Fibroblast of pulmonary artery (primary cell): ENCODE measurements at regions not wholly inside any gene's neighbourhood (a gene's known extent, or its start where the extent isn't known, plus 50 kb on each side); places are given as distances from the start of the nearest gene placed in this dataset.
"Not testable (repeated sequence)": the region's sequence is repeated elsewhere in the genome, so short reads cannot be mapped to it uniquely, and the experiment has no call there.

Experiments
- DNase-seq: peaks from one replicate; pipeline ENCODE4 v3.0.0-alpha.2; 2010; ENCODE audit warnings: low read depth
- H3K4me3 ChIP-seq: replicated peaks from 2 replicates; pipeline ENCODE4 v1.5.1; 2011; ENCODE audit warnings: low read depth, mild to moderate bottlenecking, control low read depth, low read length, moderate library complexity
- CTCF ChIP-seq: IDR thresholded peaks from 2 replicates; pipeline ENCODE4 v1.5.1; 2011; ENCODE audit warnings: mild to moderate bottlenecking, control low read depth, low read length, inconsistent platforms; ENCODE audit errors: missing control alignments

GRCh38 chr6:121694801-121695251 lies 259.4 kb downstream of the GJA1 start:
- DNase-seq: peak; percentile 55
- TF ChIP-seq CTCF: no peak
- H3K4me3 ChIP-seq: no peak overlapping the region

GRCh38 chr6:121695329-121695728 lies 259.9 kb downstream of the GJA1 start:
- H3K4me3 ChIP-seq: no peak overlapping the region
- TF ChIP-seq CTCF: no peak
- no peak for DNase-seq

- no peak for DNase-seq
- no peak for TF ChIP-seq CTCF
- H3K4me3 ChIP-seq: no peak overlapping the region
Observed at GRCh38 chr6:121697921-121698320, 262.5 kb downstream of the GJA1 start.

GRCh38 chr6:121698617-121699016 lies 263.2 kb downstream of the GJA1 start:
- no peak for TF ChIP-seq CTCF
- no peak overlapping the region for H3K4me3 ChIP-seq
- no peak for DNase-seq

- DNase-seq, H3K4me3 ChIP-seq: not testable (repeated sequence)
Observed at GRCh38 chr6:121703129-121703528, 267.7 kb downstream of the GJA1 start.

- no peak for TF ChIP-seq CTCF
- DNase-seq: no peak
Observed at GRCh38 chr6:121711472-121711871, 276.0 kb downstream of the GJA1 start.

GRCh38 chr6:121717686-121718085 lies 282.2 kb downstream of the GJA1 start:
- H3K4me3 ChIP-seq: no peak overlapping the region
- no peak for TF ChIP-seq CTCF
- no peak for DNase-seq

More at GRCh38 chr6:121711472-121711871, 276.0 kb downstream of the GJA1 start:
- H3K4me3 ChIP-seq: no peak overlapping the region

GRCh38 chr6:121720867-121721266 lies 285.4 kb downstream of the GJA1 start:
- DNase-seq, H3K4me3 ChIP-seq: not testable (repeated sequence)
